Ascending aorta (tissue), 2 donors: ENCODE measurements at regions not wholly inside any gene's neighbourhood (a gene's known extent, or its start where the extent isn't known, plus 50 kb on each side); places are given as distances from the start of the nearest gene placed in this dataset.

Source experiments
- DNase-seq, 2 donors: peaks; one replicate each; pipeline ENCODE4 v3.0.0-alpha.2; 2019; ENCODE audit warnings: low spot score in 2 of 2
- H3K27ac ChIP-seq, 2 donors: fragments of 200-600 bp; sonication (generic); one replicate each; pipeline ENCODE4 v1.5.1; 2016 to 2017; ENCODE audit warnings: mild to moderate bottlenecking in 1 of 2
- H3K27me3 ChIP-seq: fragments of 200-600 bp; sonication (generic); one replicate; pipeline ENCODE4 v1.5.1; 2017
- H3K36me3 ChIP-seq, 2 donors: fragments of 200-600 bp; sonication (generic); one replicate each; pipeline ENCODE4 v1.5.1; 2016
- H3K4me1 ChIP-seq, 2 donors: fragments of 200-600 bp; sonication (generic); one replicate each; pipeline ENCODE4 v1.5.1; 2016 to 2017; ENCODE audit warnings: mild to moderate bottlenecking in 1 of 2
- H3K4me3 ChIP-seq, 2 donors: fragments of 200-600 bp; sonication (generic); one replicate each; pipeline ENCODE4 v1.5.1; 2016 to 2017; ENCODE audit warnings: mild to moderate bottlenecking in 1 of 2
- H3K9me3 ChIP-seq, 2 donors: fragments of 200-600 bp; sonication (generic); one replicate each; pipeline ENCODE4 v1.5.1; 2016
- CTCF ChIP-seq, 3 experiments: fragments of 200-600 bp in 2 of 3; fragments of 450-650 bp in 1 of 3; sonication (generic) in 2 of 3; IDR thresholded peaks; one replicate each; pipeline ENCODE4 v1.5.1; 2016 to 2019; ENCODE audit warnings: antibody characterized with exemption in 3 of 3, mild to moderate bottlenecking in 1 of 3, moderate library complexity in 1 of 3
- intact Hi-C: fragments of 100-400 bp; cut with DNase I; formaldehyde crosslinking; loops from one replicate; pipeline ENCODE4 v1.15.1; 2023

- no peaks in the 10 kb centered on the region for H3K4me1 ChIP-seq
These were observed 161.0 kb upstream of the KAZN start for GRCh38 chr1:14437417-14437918.

GRCh38 chr1:14438127-14438769 is 160.2 kb upstream of the KAZN start:
- no peaks in the 10 kb centered on the region for H3K9me3 ChIP-seq
- H3K4me1 ChIP-seq = no peaks in the 10 kb centered on the region
- no peaks in the 10 kb centered on the region for H3K36me3 ChIP-seq
- no peak overlapping the region for H3K27ac ChIP-seq
- no peak for DNase-seq
- no peak for TF ChIP-seq CTCF (IDR thresholded peaks at IDR 0.05)
- intact Hi-C loops = no loop called here
- H3K27me3 ChIP-seq = no peaks in the 10 kb centered on the region
- no peak overlapping the region for H3K4me3 ChIP-seq

More at GRCh38 chr1:14437417-14437918, 161.0 kb upstream of the KAZN start:
- H3K27ac ChIP-seq = no peak overlapping the region
- no peak for TF ChIP-seq CTCF (IDR thresholded peaks at IDR 0.05)
- H3K27me3 ChIP-seq = no peaks in the 10 kb centered on the region
- no peaks in the 10 kb centered on the region for H3K36me3 ChIP-seq
- DNase-seq = no peak
- no peaks in the 10 kb centered on the region for H3K9me3 ChIP-seq
- intact Hi-C loops = no loop called here
- no peak overlapping the region for H3K4me3 ChIP-seq

DNA sequence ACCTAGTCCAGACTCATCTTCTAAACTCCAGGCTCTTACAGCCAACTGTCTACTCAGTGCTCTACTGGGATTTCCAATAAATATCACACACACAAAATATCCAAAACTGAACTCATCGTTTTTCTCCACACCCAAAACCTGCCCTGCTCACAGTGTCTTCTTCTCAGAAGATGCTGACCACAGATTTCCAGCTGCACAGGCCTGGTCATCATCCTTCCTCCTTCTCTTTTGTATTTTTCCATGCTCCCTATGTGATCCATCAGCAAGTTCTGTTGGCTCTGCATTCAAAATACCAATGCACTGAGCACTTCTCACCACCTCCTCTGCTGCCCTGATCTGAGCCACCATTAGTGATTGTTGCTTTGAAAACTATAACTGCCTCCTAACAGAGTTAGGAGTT is 159.5 kb upstream of the KAZN start:
- intact Hi-C loops = no loop called here
- Histone ChIP-seq H3K9me3 (no peaks in the 10 kb centered on the region), H3K27ac (no peak overlapping the region), H3K4me1 (no peaks in the 10 kb centered on the region), H3K36me3 (no peaks in the 10 kb centered on the region), H3K4me3 (no peak overlapping the region), H3K27me3 (no peaks in the 10 kb centered on the region)
- no peak for TF ChIP-seq CTCF (IDR thresholded peaks at IDR 0.05)
- no peak for DNase-seq

DNA sequence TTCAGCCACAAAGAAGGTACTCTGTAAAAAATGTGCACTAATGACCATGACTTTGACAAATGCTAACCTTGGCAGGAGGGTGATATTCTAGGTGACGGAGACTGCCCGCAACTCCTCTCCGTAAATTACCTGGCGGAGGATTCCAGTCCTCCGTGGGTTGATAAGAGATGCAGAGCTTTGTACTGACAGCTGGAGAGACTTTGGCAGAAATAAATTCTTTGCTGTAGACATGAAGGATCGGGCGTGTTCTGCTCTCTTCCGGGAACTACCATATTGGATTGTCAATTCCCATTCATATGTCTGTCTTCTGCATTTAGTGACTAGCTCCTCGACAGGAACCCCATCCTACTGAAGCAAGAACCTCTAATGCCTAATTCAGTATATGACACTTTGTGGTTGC is 158.3 kb upstream of the KAZN start:
- H3K9me3 ChIP-seq = no peaks in the 10 kb centered on the region
- intact Hi-C loops = no loop called here
- no peaks in the 10 kb centered on the region for H3K4me1 ChIP-seq
- no peaks in the 10 kb centered on the region for H3K27me3 ChIP-seq
- no peaks in the 10 kb centered on the region for H3K36me3 ChIP-seq
- no peak overlapping the region for H3K4me3 ChIP-seq
- DNase-seq = no peak
- no peak overlapping the region for H3K27ac ChIP-seq
- TF ChIP-seq CTCF (IDR thresholded peaks at IDR 0.05) = no peak

- Histone ChIP-seq H3K27me3 (no peaks in the 10 kb centered on the region), H3K36me3 (no peaks in the 10 kb centered on the region), H3K4me1 (no peaks in the 10 kb centered on the region), H3K9me3 (no peaks in the 10 kb centered on the region), H3K27ac (no peak overlapping the region), H3K4me3 (no peak overlapping the region)
- no peak for DNase-seq
- TF ChIP-seq CTCF (IDR thresholded peaks at IDR 0.05) = no peak
- intact Hi-C loops = no loop called here
These were observed 157.8 kb upstream of the KAZN start for GRCh38 chr1:14440731-14441130.
